ENCODE measurements at regions not wholly inside any gene's neighbourhood (a gene's known extent, or its start where the extent isn't known, plus 50 kb on each side); places are given as distances from the start of the nearest gene placed in this dataset.

- H3K23ac ChIP-seq (ENCODE audit: insufficient read length): no peak overlapping the region
- DNase-seq (ENCODE audit: low read depth in 1 of 2, low spot score in 2 of 2) (no peak), FAIRE-seq (no peak)
- no peak overlapping the region for H3K56ac ChIP-seq (replicated peaks; ENCODE audit: insufficient read length, low read depth, low read length)
- no peaks in the 10 kb centered on the region for H3K23me2 ChIP-seq (ENCODE audit: low read depth, low read length)
- 91% methylated on average over 1 of the region's 1 CpG; no CpG with 5 or more reads in 1 of the 2 experiments for WGBS, 2 experiments (ENCODE audit: extremely low coverage in 1 of 2, insufficient coverage in 1 of 2, insufficient read length in 1 of 2, insufficient replicate concordance in 2 of 2, low coverage in 1 of 2, low lambda C conversion rate in 2 of 2, missing lambda C conversion rate in 1 of 2)
- no peak overlapping the region for H2BK20ac ChIP-seq (ENCODE audit: low read length)
- no peak overlapping the region for H4K8ac ChIP-seq (ENCODE audit: extremely low read depth, insufficient read depth, low read length)
- no peaks in the 10 kb centered on the region for H3K79me2 ChIP-seq (ENCODE audit: control insufficient read depth in 1 of 2, insufficient read depth in 2 of 2, low read length in 2 of 2)
- ChIA-PET POLR2A (ENCODE audit: partially characterized antibody) (no interaction called here), CTCF (ENCODE audit: partially characterized antibody) (interaction anchor here (0.7 to 1.0 kb wide), 2 partner anchors 11 to 1250 kb away, joined by 3 to 4 read pairs; no protein-coding TSS in a partner anchor)
- H2BK12ac ChIP-seq (ENCODE audit: low read depth, low read length): no peak overlapping the region
- H3K4me1 ChIP-seq (replicated peaks in 1 of 4; ENCODE audit: control insufficient read depth in 3 of 4, insufficient read depth in 4 of 4, low read length in 3 of 4): no peaks in the 10 kb centered on the region
- H2AK5ac ChIP-seq (ENCODE audit: low read depth, low read length): no peak overlapping the region
- H2BK120ac ChIP-seq (replicated peaks; ENCODE audit: low read depth, low read length): no peak overlapping the region
- H2BK15ac ChIP-seq (ENCODE audit: low read length): no peak overlapping the region
- H3K4ac ChIP-seq (replicated peaks; ENCODE audit: insufficient read length, low read depth, low read length): no peak overlapping the region
- no peak overlapping the region for H3K27ac ChIP-seq (ENCODE audit: low read depth, low read length)
- no peaks in the 10 kb centered on the region; a peak in 1 of 7 replicates for H3K27me3 ChIP-seq (replicated peaks in 1 of 4; ENCODE audit: control insufficient read depth in 3 of 4, extremely low read depth in 1 of 4, insufficient read depth in 3 of 4, low read length in 3 of 4)
- no peak overlapping the region for H3K4me2 ChIP-seq (ENCODE audit: insufficient read depth in 1 of 2, low read depth in 2 of 2, low read length in 2 of 2)
- no peak overlapping the region for H4K5ac ChIP-seq (ENCODE audit: insufficient read length, low read depth, low read length)
- no peak overlapping the region for H3K9ac ChIP-seq (replicated peaks in 1 of 4; ENCODE audit: extremely low read depth in 1 of 4, low read depth in 3 of 4, low read length in 3 of 4)
- no peak overlapping the region for H2BK5ac ChIP-seq (ENCODE audit: low read depth, low read length)
- H2AFZ ChIP-seq (ENCODE audit: low read length): no peak overlapping the region
- H3K36me3 ChIP-seq (ENCODE audit: control insufficient read depth in 2 of 4, insufficient read depth in 4 of 4, low read length in 3 of 4): no peaks in the 10 kb centered on the region
- no peaks in the 10 kb centered on the region for H3K9me3 ChIP-seq (ENCODE audit: insufficient read depth in 2 of 2, low read depth in 1 of 2, low read length in 1 of 2)
- no peaks in the 10 kb centered on the region for H3K79me1 ChIP-seq (ENCODE audit: low read depth, low read length)
- H3K4me3 ChIP-seq (ENCODE audit: extremely low read depth in 1 of 4, insufficient read depth in 2 of 4, low read depth in 3 of 4, low read length in 4 of 4): no peak overlapping the region
- no peak overlapping the region for H3K18ac ChIP-seq (ENCODE audit: extremely low read depth, low read length)
- no peaks in the 10 kb centered on the region for H4K20me1 ChIP-seq (replicated peaks in 1 of 2; ENCODE audit: control insufficient read depth in 1 of 2, insufficient read depth in 2 of 2, low read length in 2 of 2)
- H3K14ac ChIP-seq (ENCODE audit: insufficient read length): no peak overlapping the region
- H4K91ac ChIP-seq (replicated peaks; ENCODE audit: insufficient read length, low read length): no peak overlapping the region
- TF ChIP-seq BACH1 (IDR thresholded peaks at IDR 0.05; ENCODE audit: low read length) (no peak), BRCA1 (IDR thresholded peaks at IDR 0.05; ENCODE audit: low read depth, low read length) (no peak), POU5F1 (IDR thresholded peaks at IDR 0.05; ENCODE audit: low read depth, low read length) (no peak), NANOG (IDR thresholded peaks at IDR 0.05; ENCODE audit: insufficient read depth, low read depth, low read length, poor library complexity, severe bottlenecking) (no peak), TBP (IDR thresholded peaks at IDR 0.05; ENCODE audit: low read depth, low read length) (no peak), HDAC2 (IDR thresholded peaks at IDR 0.05; ENCODE audit: borderline replicate concordance in 1 of 2, low read depth in 2 of 2, low read length in 2 of 2) (no peak), KDM5A (IDR thresholded peaks at IDR 0.05; ENCODE audit: low read length) (no peak), CHD1 (IDR thresholded peaks at IDR 0.05; ENCODE audit: low read depth, low read length) (no peak), BCL11A (IDR thresholded peaks at IDR 0.05; ENCODE audit: low read depth in 2 of 2, low read length in 2 of 2) (no peak), SIN3A (conservative IDR thresholded peaks at IDR 0.05 in 1 of 2, IDR thresholded peaks at IDR 0.05 in 1 of 2; ENCODE audit: low read depth in 1 of 2, low read length in 2 of 2) (no peak)
- TF ChIP-seq, protein P1, sequence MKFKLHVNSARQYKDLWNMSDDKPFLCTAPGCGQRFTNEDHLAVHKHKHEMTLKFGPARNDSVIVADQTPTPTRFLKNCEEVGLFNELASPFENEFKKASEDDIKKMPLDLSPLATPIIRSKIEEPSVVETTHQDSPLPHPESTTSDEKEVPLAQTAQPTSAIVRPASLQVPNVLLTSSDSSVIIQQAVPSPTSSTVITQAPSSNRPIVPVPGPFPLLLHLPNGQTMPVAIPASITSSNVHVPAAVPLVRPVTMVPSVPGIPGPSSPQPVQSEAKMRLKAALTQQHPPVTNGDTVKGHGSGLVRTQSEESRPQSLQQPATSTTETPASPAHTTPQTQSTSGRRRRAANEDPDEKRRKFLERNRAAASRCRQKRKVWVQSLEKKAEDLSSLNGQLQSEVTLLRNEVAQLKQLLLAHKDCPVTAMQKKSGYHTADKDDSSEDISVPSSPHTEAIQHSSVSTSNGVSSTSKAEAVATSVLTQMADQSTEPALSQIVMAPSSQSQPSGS (IDR thresholded peaks at IDR 0.05; ENCODE audit: low read length): no peak
- TF ChIP-seq, protein P2, sequence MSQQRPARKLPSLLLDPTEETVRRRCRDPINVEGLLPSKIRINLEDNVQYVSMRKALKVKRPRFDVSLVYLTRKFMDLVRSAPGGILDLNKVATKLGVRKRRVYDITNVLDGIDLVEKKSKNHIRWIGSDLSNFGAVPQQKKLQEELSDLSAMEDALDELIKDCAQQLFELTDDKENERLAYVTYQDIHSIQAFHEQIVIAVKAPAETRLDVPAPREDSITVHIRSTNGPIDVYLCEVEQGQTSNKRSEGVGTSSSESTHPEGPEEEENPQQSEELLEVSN (IDR thresholded peaks at IDR 0.05): no peak
These were observed 473.5 kb downstream of the TMEM182 start for GRCh38 chr2:103235283-103235682.
